Renal cortex interstitium (tissue), 11 donors: ENCODE measurements at regions not wholly inside any gene's neighbourhood (a gene's known extent, or its start where the extent isn't known, plus 50 kb on each side); places are given as distances from the start of the nearest gene placed in this dataset.
"Not testable (repeated sequence)": the region's sequence is repeated elsewhere in the genome, so short reads cannot be mapped to it uniquely, and the experiment has no call there.

ENCODE experiments used
- DNase-seq, 11 donors: peaks; one replicate each; pipeline ENCODE4 v3.0.0-alpha.2; 2013; ENCODE audit warnings: low read depth in 9 of 11, low spot score in 4 of 11; ENCODE audit errors: extremely low read depth in 1 of 11

DNA sequence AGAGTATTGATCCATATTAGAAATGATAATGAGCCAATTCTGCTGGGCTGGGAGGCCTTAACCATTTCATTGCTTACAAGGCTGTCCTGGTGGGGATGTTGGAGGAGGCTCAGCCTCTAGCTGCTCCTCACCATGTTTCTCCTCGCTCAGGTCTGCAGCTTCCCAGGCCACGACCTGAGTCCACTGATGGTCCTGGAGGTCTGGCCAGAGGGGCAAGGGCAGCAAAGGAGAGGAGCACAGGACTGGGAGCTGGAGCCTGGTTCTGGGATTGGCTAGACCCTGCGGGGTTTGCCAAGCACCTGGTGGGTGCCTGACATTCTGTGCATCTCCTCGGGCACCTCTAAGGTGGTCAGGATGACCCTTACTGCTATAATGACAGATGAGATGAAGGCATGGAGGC lies 92.6 kb downstream of the KIF26A start:
- no peak for DNase-seq

DNA sequence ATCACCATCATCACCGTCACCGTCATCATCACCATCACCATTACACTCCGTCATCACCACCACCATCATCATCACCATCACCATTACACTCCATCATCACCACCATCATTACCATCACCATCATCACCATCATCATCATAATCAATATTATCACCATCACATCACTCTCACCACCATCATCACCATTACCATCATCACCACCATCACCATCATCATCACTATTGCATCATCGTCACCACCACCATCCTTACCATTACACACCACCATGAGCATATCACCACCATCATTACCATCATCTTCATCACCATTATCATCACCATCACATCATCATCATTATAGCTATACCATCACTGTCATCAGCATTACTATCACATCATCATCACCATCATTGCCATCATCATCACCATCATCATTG lies 93.7 kb downstream of the KIF26A start:
- DNase-seq, result no peak

DNA sequence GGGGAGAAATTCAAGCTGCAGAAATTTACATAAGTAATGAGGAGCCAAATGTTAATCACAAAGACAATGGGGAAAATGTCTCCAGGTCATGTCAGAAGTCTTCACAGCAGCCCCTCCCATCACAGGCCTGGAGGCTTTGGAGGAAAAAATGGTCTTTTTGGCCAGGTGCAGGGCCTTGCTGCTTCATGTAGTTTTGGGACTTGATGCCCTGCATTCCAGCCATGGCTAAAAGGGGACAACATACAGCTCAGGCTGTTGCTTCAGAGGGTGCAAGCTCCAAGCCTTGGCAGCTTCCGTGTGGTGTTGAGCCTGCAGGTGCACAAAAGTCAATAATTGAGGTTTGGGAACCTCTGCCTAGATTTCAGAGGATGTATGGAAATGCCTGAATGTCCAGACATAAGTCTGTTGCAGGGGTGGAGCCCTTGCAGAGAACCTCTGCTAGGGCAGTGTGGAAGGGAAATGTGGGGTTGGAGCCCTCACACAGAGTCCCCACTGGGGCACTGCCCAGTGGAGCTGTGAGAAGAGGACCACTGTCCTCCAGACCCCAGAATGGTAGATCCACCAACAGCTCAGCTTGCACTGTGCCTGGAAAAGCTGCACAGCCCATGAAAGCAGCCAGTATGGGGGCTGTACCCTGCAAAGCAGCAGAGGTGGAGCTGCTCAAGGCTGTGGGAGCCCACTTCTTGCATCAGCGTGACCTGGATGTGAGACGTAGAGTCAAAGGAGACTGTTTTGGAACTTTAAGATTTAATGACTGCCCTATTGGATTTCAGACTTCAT lies 95.8 kb downstream of the KIF26A start:
- DNase-seq, result not testable (repeated sequence)

DNA sequence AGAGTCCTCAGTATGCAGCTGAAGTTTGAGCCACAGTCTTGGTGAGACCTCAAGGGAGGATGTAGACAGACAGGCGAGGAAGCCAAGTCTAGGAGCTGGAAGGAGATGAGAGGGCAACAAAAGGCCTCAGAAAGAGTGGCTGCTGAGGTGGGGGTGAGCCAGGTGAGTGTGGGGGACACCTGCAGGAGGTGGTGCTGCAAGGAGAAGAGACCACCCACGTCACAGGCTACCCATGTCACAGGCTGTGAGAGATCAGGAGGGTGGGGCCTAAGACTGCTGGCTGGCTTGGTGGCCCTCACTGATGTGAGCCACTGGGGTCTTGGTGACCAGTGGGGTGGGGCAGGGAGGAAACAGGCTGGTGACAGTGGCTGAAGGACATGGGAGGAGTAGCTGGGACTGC lies 97.3 kb downstream of the KIF26A start:
- no peak for DNase-seq

DNA sequence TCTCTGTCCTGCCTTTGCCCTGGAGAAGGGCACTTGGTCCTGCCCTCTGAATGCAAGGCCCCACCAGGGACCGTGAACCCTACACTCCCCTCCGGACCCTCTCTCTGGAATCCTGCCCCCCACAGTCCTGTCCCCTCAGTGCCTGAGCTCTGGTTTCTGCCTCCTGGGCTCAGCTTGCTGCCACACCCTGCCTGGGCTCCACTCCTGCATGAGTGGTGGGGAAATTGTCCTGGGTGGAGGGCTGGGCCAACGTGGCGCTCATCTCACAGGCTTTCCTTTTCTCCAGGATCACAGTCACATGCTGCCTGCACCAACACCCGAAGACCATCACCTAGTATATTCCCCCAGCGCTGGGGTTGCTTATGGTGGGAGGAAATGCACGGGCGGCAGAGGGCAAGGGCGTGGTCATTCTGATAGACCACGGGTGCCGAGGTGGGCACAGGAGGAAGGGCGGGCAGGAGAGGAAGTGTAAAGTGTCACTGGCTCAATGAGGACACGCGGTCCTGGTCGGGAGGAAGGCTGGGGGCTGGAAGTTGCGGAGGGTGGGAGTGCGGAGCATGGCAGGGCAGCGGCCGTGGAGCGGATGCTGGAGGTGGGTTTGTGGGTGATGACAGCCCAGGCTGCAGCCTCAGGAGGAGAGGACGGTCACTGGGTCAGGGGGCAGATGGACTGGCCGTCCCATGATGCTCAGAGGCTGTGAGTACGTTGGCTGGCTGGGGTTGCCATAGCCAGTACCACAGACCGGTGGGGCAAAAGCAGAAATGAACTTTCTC lies 99.5 kb downstream of the KIF26A start:
- no peak for DNase-seq

DNA sequence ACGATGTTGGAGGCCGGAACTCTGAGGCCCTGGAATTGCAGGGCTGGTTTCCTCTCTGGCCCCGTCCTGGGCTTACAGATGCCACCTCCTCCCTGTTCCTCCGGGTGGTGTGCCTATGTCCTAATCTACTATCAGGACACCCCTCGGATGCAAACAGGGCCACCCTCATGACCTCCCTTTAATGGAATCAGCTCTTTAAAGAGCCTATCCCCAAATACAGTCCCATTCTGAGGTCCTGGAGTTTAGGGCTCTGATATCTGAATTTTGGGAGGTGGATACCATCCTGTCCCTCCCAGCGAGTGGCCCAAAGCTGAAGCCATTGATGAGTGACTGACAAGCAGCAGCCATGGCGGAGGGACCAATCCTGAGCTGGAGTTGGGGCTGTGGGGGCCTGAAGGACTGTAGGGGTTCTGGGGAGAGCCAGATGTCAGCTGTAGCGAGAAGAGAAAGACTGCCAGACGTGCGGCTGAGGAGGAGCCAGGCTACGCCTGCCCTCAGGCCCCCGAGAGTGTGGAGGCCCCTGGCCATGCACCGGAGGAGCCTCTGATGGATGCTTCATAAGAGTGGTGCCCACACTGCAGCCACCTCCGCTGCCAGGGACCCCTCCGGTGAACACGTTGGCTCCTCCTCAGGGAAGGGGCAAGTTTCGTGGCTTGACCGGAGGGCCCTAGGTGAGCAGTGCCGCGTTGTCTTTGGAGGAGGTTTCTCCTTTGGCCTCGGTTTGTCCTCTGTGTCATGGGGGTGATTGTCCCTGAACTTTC lies 100.2 kb downstream of the KIF26A start:
- no peak for DNase-seq

DNA sequence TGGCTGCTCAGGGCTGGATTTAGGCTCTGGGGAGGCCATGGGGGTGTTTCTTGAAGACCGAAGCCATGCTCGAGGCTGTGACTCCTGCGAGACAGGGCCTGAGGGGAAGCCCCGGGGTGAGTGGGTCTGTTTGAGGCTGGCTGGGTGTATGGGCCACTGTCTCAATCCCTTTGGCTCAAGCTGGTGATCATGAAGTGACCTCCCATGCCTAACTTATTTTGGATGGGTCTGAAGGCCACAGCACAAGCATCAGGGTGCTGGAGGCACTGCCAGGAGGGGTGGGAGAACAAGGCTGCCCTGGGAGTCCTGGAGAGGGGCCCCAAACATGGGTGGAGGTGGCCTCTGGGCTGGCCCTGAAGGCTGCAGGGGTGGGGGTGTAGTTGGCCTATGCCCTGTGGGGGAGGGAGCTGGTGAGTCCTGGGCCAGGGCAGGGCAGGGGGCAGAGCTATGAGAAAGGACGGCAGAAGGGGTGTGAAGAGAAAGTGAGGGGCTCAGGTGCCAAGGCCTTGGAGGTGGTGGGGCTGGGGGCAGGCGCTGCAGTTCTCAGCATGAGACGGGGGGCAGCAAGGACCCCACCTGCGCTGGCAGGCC lies 100.9 kb downstream of the KIF26A start:
- DNase-seq, result no peak

DNA sequence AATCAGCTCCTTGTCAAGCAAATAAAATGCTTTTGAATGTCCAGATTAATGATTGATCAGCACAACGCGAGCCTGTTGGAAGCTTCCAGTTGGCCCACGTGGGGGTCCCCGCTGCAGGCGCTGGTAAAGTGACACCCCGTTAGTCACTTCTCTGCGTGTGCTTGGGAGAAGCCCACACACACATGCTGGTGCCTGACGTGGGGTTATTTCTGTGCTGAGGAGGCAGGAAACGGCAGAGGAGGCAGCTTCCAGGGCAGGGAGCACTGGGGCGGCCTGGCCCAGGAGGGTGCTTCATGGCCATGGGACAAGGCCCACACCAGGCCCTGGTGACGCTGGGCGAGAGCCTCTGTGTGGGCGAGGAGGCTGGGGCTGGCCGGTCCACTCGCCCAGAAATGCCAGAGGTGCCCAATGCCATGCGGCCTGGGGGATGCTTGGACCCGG lies 101.5 kb downstream of the KIF26A start:
- DNase-seq, result no peak

DNA sequence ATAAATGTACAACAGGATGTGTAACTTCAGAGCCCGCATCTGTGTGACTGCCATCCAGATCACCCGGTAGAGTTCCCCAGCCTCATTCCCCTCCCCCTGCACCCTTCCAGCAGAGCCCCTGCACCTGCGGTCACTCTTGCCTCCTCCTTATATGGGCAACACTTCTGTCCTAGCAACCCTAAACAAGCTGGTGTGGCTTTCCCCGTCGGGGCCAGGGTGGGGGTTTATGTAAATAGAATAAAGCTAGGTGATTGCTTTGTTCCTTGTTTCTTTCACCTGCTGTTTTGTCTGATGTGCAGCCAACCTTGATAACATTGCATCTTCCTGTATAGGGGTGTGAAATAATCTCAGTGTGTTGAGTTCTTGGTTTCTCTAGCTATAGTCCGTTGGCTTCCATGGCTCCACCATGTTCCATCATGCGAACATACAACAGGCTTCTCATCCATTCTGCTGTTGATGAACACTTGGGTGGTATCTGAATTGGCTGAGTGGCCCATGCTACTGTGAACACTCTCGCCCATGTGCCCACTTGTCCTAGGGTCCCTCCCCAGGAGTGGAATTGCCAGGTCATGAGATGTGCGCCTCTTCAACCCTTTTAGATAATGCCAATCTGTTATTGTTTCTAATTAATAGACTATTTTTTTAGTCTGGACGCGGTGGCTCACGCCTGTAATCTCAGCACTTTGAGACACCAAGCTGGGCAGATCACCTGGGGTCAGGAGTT lies 102.2 kb downstream of the KIF26A start:
- DNase-seq, result no peak

DNA sequence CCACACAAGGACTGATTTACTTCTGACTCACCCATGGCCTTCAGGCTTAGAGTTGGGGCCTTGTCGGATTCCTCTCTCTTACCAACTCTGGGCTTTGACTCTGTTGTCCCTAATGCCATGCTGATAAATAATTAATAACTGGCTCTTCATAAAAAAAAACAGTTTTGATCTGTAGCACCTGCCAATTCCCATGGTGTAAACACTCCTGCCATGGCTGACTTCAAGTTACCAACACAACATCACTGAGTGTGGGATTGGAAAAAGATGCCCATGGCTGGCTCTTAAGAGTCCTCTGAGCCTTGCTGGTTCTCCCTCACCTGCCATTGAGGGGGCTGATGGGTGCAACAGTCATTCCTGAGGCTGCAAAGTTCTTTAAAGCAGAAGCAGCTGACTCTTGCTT lies 104.8 kb downstream of the KIF26A start:
- DNase-seq, result no peak

DNA sequence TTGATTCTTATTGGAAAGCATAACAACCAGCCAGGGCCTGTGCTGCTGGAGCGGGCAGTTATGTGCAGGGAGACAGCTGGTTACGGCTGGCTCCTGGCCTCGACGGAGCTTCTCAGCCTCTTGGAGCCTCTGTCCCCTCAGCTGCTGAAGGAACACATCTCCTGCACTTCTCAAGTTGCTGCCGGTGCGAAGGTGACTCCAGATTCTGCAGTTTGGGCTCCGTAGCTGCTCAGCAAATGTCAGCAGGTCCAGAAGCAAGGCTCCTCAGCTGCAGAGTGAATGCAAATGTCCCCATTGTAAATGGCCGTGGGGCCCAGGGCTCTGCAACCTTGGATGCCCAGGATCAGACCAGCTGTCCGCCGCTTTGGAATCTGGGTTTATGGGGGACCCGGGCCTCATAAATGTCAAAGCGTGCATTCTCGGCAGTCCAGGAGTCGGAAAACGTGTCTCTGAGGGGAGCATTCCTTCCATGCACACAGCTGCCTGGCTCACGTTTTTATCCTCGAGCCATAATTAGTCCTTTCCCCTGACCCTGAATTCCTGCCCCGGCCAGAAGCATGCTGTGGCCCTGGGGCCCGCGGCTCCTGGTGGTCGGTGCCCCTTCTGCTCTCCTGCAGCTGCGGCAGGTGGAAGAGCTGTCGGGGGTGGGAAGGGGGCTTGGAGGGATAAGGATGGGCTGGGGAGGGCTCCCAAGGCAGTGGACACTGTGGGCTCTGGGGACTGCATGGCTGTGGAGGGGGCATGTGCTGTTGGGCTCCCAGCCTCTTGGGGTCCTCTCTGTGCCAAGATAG lies 106.0 kb downstream of the KIF26A start:
- DNase-seq, result no peak

DNA sequence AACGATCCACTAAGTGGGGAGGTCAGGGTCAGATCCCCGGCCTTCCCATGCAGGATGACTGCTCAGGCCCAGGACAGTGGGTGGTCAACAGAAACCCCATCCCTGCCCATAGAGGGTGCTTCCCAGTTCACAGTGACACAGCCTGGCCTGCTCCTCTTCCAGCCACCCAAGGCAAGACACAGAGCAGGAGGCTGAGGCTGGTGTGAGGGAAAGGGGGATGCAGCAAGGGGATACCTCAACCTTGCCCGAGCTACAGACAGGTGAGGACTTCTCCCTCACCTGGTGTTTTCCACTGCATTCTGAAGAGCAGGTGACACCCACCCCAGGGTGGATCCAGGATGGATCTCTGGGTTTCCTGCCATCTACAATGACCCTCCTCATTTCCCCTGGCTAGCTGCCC lies 106.7 kb downstream of the KIF26A start:
- no peak for DNase-seq

DNA sequence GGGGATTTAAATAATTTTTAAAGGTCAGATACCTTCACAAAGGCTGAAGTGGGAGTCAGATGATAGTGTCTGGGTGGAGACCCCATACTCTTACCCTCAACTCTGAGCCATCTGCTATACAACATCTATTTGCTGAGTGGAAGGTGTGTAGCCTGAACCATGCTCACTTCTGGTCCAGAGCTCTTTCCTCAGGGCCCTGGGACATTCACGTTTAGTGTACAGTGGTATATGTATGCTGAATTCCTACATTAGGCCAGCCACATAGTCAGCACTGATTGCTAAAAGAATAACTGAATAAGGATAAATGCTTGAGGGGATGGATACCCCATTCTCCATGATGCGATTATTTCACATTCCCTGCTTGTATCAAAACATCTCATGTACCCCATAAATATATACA lies 107.3 kb downstream of the KIF26A start:
- no peak for DNase-seq

DNA sequence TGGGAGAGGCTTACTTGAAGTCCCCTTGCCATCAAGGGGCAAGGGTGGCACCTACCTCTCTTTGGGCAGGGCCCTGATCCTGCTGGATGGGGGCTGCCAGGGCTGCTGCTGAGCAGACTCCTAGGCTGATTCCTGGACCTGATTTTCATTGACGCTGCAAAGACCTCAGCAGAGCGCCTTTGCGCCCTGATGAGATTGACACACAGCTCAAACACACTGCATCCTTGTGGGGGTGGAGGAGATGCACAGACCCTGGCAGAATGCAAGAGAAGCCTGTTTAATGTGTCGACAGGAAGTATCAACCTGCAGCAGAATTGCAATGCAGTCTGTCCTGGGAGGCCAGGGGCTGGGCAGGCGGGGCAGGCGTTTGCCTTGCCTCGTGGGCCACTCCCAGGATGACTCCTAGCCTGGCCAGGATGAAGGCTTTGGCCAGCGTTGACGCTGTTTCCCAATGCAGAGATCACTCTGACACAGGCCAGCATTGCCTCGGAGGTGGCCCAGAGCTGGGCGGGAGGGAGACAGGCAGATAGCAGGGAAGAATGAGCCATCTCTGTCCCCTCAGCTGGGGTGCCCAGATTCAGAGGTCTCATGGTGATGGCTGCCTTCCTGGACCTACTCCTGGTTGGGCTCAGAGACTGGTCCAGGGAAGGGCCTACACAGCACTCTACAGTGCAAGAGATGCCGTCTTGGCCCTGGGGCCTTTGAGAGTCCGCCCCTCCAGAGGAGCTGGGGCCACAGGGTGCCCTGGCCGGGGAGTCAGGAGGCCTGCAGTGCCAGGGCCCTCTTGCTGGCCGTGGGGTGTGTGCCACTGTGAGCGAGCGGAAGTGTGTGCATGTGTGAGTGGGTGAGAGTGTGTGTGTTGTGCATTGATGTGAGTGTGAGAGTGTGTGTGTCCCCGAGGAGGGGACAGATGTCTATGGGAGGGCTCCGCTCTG lies 108.3 kb downstream of the KIF26A start:
- no peak for DNase-seq

DNA sequence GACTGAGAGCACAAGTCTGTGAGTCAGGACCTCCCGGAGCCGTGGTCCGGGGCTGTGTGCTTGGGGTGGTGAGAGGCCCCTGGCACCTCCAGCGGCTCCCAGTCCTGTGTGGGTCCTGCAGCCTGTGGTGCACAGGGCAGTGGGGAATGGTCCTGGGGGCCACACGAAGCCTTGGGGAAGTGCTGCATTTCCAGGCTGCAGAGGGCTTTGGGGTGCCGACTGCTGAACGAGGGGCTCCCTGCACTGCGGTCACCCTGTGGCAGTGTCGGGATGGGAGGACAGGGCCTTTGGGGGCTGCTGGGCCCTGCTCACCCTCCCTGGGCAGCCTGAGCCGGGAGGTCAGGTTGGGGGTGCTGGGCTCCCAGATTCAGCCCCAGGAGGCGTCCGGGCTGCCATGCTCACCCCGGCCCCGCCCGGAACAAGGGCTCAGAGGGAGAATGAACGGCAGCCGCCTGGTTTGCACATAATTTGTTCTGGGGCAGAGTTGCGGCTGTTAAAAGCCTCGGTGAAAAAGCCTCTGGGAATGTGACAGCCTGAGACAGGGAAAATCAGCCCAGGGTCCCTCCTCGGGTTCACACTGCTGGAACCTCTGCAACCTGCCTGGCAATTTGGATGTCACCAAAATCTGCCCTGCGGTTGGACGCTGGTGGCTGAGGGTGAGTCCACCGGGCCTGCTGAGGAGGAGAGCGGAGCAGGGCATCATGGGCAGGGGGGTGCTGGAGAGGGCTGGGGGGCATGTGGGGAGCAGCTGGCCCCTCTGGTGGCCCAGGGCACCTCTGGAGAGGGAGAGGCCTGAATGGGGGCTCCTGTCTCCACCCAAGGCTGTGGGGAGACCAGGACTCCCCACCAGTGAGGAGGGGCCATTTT lies 109.2 kb downstream of the KIF26A start:
- no peak for DNase-seq
